B cell (primary cell): ENCODE measurements at regions not wholly inside any gene's neighbourhood (a gene's known extent, or its start where the extent isn't known, plus 50 kb on each side); places are given as distances from the start of the nearest gene placed in this dataset.

Source experiments
- CTCF ChIP-seq: fragments of 200-600 bp; IDR thresholded peaks from one replicate; pipeline ENCODE4 v1.8.0; 2022; ENCODE audit warnings: antibody characterized with exemption, mild to moderate bottlenecking
- EZH2 ChIP-seq: IDR thresholded peaks from 2 replicates; pipeline ENCODE4 v1.6.1; 2012; ENCODE audit warnings: borderline replicate concordance, low read depth, mild to moderate bottlenecking, moderate library complexity, low read length; ENCODE audit not compliant: insufficient read depth, poor library complexity, severe bottlenecking

- TF ChIP-seq CTCF (no peak), EZH2 (no peak)
Observed at GRCh38 chr2:138243372-138243771, 258.2 kb upstream of the SPOPL start.
